ENCODE measurements at regions not wholly inside any gene's neighbourhood (a gene's known extent, or its start where the extent isn't known, plus 50 kb on each side); places are given as distances from the start of the nearest gene placed in this dataset.

- no peak for DNase-seq (ENCODE audit: low read depth in 2 of 2)
These were observed 73.9 kb downstream of the WNT5A start for GRCh38 chr3:55413236-55413635.

- DNase-seq (ENCODE audit: low read depth in 2 of 2), result no peak
These were observed 74.6 kb downstream of the WNT5A start for GRCh38 chr3:55412545-55412944.

DNA sequence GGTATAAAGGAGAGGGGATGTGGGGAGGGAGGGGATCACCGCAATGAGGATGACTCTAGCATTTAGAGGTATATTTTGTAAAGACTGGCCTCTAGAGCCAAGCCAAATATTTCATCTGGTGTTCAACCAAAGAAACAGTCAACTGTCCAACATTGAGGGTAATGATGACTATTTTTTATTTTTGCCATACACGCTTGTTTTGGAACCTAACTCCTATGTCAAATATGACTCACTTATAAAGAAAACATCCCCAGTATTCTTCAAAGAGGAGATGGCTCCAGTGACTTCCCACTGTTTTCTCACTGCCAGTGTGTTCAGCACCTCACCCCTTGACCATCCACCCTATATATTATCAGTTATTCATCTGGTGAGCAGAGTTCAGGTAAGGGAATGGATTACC, 77.3 kb downstream of the WNT5A start:
- no peak for DNase-seq (ENCODE audit: low read depth in 2 of 2)

- DNase-seq (ENCODE audit: low read depth in 2 of 2), result no peak
These were observed 78.8 kb downstream of the WNT5A start for GRCh38 chr3:55408193-55408826.

- DNase-seq (ENCODE audit: low read depth in 2 of 2), result no peak
These were observed 79.7 kb downstream of the WNT5A start for GRCh38 chr3:55407426-55407820.

DNA sequence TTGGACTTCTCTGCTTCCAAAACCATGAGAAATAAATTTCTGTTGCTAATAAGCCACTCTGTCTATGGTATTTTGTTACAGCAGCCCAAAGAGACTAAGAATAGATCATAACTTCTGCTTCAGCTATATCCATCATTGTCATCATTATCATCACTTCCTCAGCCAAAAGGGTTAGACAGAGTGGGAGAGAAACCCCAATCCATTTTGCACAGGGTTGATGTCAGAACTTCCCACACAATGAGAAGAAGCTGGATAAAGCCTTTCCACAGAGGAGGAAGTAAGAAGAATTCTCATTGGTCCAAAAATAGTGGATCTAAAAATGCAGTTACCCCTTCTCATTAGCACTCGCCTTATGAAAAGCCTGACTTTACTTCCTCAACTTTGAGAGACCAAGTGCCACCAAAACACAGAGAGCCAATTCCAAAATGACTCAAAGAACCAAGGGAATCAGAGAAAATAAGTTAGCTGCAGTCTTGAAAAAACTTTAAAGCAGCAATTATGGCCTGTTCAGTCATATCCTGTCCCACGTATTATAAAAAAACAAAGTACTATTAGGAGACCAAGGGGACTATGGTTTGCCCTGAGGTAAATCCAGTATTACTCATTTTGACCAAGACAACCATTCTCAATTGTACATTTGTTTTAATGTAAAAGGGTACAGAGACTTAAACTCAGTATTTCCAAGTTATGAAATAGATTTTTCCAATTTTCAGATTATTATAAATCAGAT, 80.2 kb downstream of the WNT5A start:
- no peak for DNase-seq (ENCODE audit: low read depth in 2 of 2)

GRCh38 chr3:55405436-55405835, 81.7 kb downstream of the WNT5A start:
- no peak for DNase-seq (ENCODE audit: low read depth in 2 of 2)

GRCh38 chr3:55402886-55403609, 84.1 kb downstream of the WNT5A start:
- no peak for DNase-seq (ENCODE audit: low read depth in 2 of 2)

DNA sequence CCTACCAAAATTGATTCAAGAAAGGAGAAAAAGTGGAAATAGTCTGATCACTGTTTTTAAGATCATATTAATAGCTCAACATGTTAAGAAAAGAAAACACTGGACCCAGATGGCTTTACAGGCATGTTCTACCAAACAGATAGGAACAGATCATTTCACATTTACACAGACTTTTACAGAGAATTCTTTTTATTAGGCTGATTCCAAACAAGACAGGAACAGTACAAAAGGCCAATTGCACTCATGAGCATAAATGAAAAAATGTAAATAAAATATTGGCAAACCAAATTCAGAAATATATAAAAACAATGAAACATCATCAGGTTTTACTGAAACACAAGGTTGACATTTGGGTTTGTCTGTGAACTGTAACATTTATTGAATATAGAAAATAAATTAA, 106.5 kb downstream of the WNT5A start:
- DNase-seq (ENCODE audit: low read depth in 2 of 2), result no peak

GRCh38 chr3:55376753-55377347, 110.3 kb downstream of the WNT5A start:
- no peak for DNase-seq (ENCODE audit: low read depth in 2 of 2)

- no peak for DNase-seq (ENCODE audit: low read depth in 2 of 2)
These were observed 113.7 kb downstream of the WNT5A start for GRCh38 chr3:55373423-55373822.

GRCh38 chr3:55370272-55370671, 116.8 kb downstream of the WNT5A start:
- DNase-seq (ENCODE audit: low read depth in 2 of 2), result no peak

- DNase-seq (ENCODE audit: low read depth in 2 of 2), result no peak
These were observed 117.8 kb downstream of the WNT5A start for GRCh38 chr3:55369141-55369847.

DNA sequence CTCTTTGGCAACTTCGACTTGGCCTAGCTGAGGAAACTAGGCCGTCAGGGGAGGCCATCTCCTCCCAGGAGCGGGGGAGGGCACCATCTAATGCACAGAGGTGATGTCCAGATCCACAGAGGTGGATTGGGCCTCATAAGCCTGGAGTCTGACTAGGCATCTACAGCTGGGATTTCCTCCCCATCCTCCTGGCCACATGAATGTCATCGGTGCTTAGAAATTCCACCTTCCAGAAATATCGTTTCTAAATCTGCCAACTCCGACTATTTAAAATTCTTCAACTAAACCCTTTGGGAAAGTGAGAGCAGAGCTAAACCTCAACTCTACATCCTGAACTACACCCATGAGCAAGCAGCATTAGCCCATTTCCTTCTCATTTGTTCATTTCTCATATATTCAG, 118.7 kb downstream of the WNT5A start:
- DNase-seq (ENCODE audit: low read depth in 2 of 2), result no peak

DNA sequence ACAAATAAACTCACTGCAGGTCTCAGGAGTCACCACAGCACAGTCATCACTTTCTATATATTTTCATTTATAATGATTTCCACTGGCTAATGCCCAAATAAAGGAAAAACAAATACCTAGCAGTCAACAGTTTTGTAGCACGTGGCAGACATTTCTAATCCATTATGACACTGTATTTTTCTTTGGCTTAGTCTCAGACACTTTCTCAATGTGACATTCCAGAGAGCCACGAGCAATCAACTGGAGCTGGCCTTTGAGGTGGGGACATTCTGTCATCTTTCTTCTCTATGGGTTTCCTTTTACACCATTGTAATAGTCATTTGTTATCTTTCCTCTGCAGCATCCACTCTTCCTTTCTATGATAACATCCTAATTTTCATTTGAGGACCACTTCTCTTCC, 119.7 kb downstream of the WNT5A start:
- DNase-seq (ENCODE audit: low read depth in 2 of 2), result no peak

DNA sequence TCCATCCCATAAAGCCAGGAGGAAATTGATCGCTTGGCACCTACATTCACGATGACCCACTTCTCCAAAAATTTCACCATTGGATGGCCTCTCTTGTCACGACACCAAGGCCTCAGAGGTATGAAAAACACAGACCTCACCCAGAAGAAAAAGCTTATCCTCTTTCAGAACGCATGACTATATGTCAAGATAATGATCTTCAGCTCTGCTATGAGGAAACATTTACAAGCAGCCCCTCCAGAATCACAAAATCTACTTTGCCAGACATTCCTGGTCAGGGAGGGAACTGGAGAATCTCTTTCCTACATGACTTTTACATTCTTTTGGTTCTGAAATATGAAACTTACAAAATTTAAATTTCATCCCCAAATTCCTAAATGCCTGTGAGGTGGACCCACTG, 122.7 kb downstream of the WNT5A start:
- peak; percentile 52 to 62 for DNase-seq (ENCODE audit: low read depth in 2 of 2)

DNA sequence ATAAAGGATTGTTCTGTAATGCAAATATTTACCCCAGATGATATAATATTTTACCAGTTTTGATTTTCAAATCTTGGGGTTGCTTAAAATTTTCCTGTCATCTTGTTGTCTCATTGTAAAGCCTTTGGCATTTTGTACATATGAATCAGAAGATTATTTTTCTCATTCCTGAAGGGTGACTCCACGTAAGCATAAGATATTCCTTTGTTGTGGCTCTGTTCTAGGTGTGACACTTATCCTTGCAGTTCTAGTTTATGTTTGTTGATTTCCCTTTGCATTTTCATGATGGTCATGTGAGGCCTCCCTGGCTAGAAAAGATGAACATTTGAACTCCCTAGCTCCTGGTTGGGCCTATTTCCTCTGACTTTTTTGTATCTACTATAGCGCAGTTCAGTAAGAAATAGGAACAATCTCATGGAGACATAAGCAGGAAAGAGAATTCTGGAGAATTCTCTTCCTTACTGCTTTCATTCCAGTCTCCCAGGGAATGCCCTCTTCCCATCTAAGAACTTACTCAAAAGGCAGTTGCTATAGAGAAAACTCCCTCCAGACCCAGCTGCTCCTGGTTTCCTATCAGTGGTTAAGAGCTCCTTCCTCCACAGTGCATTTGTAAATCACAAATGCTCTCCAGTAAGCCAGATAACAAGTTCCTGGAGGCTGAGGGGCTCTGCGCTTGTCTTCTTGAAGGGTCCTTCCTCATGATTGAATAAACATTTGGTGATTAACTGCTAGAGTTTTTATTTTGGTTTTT, 124.7 kb downstream of the WNT5A start:
- no peak for DNase-seq (ENCODE audit: low read depth in 2 of 2)

- no peak for DNase-seq (ENCODE audit: low read depth in 2 of 2)
These were observed 129.3 kb downstream of the WNT5A start for GRCh38 chr3:55357796-55358195.

DNA sequence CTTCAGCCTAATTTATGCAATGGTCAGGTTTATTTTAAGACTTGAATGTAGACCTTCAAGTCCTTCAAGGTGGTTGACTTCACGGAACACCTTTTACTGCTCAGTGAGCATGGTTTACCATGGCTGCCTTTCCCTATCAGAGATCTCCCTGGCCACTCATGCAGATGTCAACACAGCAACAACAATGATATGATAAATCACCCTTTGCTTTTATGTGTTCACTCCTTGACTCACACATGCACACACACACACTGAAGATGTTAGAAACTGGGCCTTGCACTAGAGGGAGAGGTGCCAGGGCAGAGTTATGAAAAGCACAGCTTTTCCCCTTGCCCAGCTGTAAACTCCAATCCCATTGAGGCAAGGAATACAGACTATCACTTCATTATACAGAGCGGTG, 134.4 kb downstream of the WNT5A start:
- DNase-seq (ENCODE audit: low read depth in 2 of 2), result no peak

GRCh38 chr3:55349851-55350250, 137.3 kb downstream of the WNT5A start:
- DNase-seq (ENCODE audit: low read depth in 2 of 2), result no peak

Measured in fibroblast of skin of left quadriceps (primary cell).